Heart right ventricle (tissue), 16 donors: ENCODE measurements at regions not wholly inside any gene's neighbourhood (a gene's known extent, or its start where the extent isn't known, plus 50 kb on each side); places are given as distances from the start of the nearest gene placed in this dataset.
"Not testable (repeated sequence)": the region's sequence is repeated elsewhere in the genome, so short reads cannot be mapped to it uniquely, and the experiment has no call there.

Source experiments
- ATAC-seq, 8 donors: fragments of 200-7000 bp; cut with Tn5 transposase; one replicate each; pipeline ENCODE4 v1.9.1; 2020; ENCODE audit warnings: mild to moderate bottlenecking in 8 of 8, moderate library complexity in 8 of 8, moderate number of reproducible peaks in 1 of 8
- DNase-seq, 2 donors: peaks; one replicate each; pipeline ENCODE4 v3.0.0-alpha.2; 2020
- H3K27ac ChIP-seq, 10 donors: fragments of 200-600 bp; sonication (generic) in 2 of 10; one replicate each; pipeline versions ENCODE4 v1.5.0 to v1.8.0; 2020 to 2022; ENCODE audit warnings: mild to moderate bottlenecking in 3 of 10
- H3K27me3 ChIP-seq, 7 donors: fragments of 200-600 bp; one replicate each; pipeline ENCODE4 v1.8.0; 2021 to 2022; ENCODE audit warnings: mild to moderate bottlenecking in 2 of 7
- H3K36me3 ChIP-seq, 9 donors: fragments of 200-600 bp; sonication (generic) in 1 of 9; one replicate each; pipeline versions ENCODE4 v1.5.0 to v1.8.0; 2020 to 2022; ENCODE audit warnings: mild to moderate bottlenecking in 2 of 9
- H3K4me1 ChIP-seq, 9 donors: fragments of 200-600 bp; sonication (generic) in 1 of 9; one replicate each; pipeline versions ENCODE4 v1.5.0 to v1.8.0; 2020 to 2022; ENCODE audit warnings: mild to moderate bottlenecking in 4 of 9
- H3K4me3 ChIP-seq, 10 donors: fragments of 200-600 bp; sonication (generic) in 2 of 10; one replicate each; pipeline versions ENCODE4 v1.5.0 to v1.8.0; 2020 to 2022; ENCODE audit warnings: mild to moderate bottlenecking in 7 of 10, moderate library complexity in 2 of 10
- H3K9me3 ChIP-seq, 11 donors: fragments of 200-600 bp in 10 of 11; sonication (generic) in 2 of 11; one replicate each; pipeline versions ENCODE4 v1.5.0 to v1.8.0; 2013 to 2022; ENCODE audit warnings: mild to moderate bottlenecking in 2 of 11, control low read depth in 1 of 11, moderate library complexity in 1 of 11
- CTCF ChIP-seq, 9 donors: fragments of 200-600 bp; sonication (generic) in 2 of 9; IDR thresholded peaks; one replicate each; pipeline versions ENCODE4 v1.5.0 to v1.8.0; 2021 to 2022; ENCODE audit warnings: antibody characterized with exemption in 9 of 9, mild to moderate bottlenecking in 5 of 9, moderate library complexity in 1 of 9
- WGBS, 2 donors: extraction: QIAGEN DNeasy Blood & Tissue Kit; methylation state at CpG; one replicate each; pipeline ENCODE4 v1.1.7; 2013; ENCODE audit warnings: inconsistent platforms in 1 of 2; 5-methylcytosine and 5-hydroxymethylcytosine counted together
- intact Hi-C, 10 donors: fragments of 100-400 bp; cut with DNase I; formaldehyde crosslinking; loops; one replicate each; pipeline versions ENCODE4 v1.11.1 to v1.14.2; 2022
- donor health status: Arrhythmogenic right ventricular cardiomyopathy.
- donor health status: ischemic (EF 13 %, LVEDD 7.1; RV severe dilation, severe dysfunction).
- donor health status: healthy with polysubstance abuse.
- donor health status: DM: no; HTN: yes; CAD: no.
- donor health status: DM: no; HTN: no; CAD: no.
- donor health status: ischemic (EF 25% LVEDD 6.9; RV normal size, moderate dysfunction).
- donor health status: ischemic (EF 25% LVEDD 5.7; RV mildly dilated, moderate dysfunction).
- donor health status: healthy.
- donor health status: DM: yes; HTN: yes; CAD: no.
- donor health status: Ischemic cardiomyopathy.
- donor health status: ischemic (EF 35%, LVEDD 5.7; RV mildly dilated, moderate dysfunction).
- donor health status: nonischemic (EF 11% LVEDD 7.7; RV severe dilation, severe dysfunction).
- donor health status: DM: yes; HTN: yes; CAD: no.
- donor health status: PGD.
- donor health status: ischemic (EF 29% LVEDD 5.4; RV normal size, mild dysfunction).
- donor health status: nonischemic (EF 23%, LVEDD 6.1; RV moderate dilation, normal function).

GRCh38 chr18:78431606-78432005 lies 548.0 kb upstream of the SALL3 start:
- TF ChIP-seq CTCF (IDR thresholded peaks at IDR 0.05), result no peak
- WGBS, 2 donors, result 88 to 92% methylated on average over 13 of the region's 13 CpGs
- H3K4me3 ChIP-seq, result no peak overlapping the region
- peaks cover 0 to 6% (median 0%) of the 10 kb centered on the region in 11 donors for H3K9me3 ChIP-seq
- H3K27me3 ChIP-seq, result peaks cover 0 to 5% (median 0%) of the 10 kb centered on the region in 7 donors
- intact Hi-C loops, result no loop called here
- ATAC-seq (no peak), DNase-seq (no peak)
- H3K36me3 ChIP-seq, result no peaks in the 10 kb centered on the region
- H3K4me1 ChIP-seq, result no peaks in the 10 kb centered on the region
- H3K27ac ChIP-seq, result no peak overlapping the region

GRCh38 chr18:78433562-78433961 lies 546.1 kb upstream of the SALL3 start:
- no peaks in the 10 kb centered on the region for H3K36me3 ChIP-seq
- DNase-seq, result no peak
- 85 to 88% methylated on average over 9 of the region's 9 CpGs for WGBS, 2 donors
- no peak overlapping the region for H3K4me3 ChIP-seq
- peaks cover 0 to 5% (median 0%) of the 10 kb centered on the region in 7 donors for H3K27me3 ChIP-seq
- H3K9me3 ChIP-seq, result peaks cover 0 to 6% (median 0%) of the 10 kb centered on the region in 11 donors
- no peak for TF ChIP-seq CTCF (IDR thresholded peaks at IDR 0.05)
- no peaks in the 10 kb centered on the region for H3K4me1 ChIP-seq
- no peak overlapping the region for H3K27ac ChIP-seq
- intact Hi-C loops, result no loop called here
- no peak for ATAC-seq

- TF ChIP-seq CTCF (IDR thresholded peaks at IDR 0.05), result no peak
- Histone ChIP-seq H3K36me3 (no peaks in the 10 kb centered on the region), H3K4me1 (no peaks in the 10 kb centered on the region), H3K27ac (no peak overlapping the region), H3K9me3 (peaks cover 0 to 11% (median 0%) of the 10 kb centered on the region in 11 donors), H3K4me3 (no peak overlapping the region), H3K27me3 (no peaks in the 10 kb centered on the region)
- DNase-seq (no peak), ATAC-seq (no peak)
- 77 to 81% methylated on average over 8 of the region's 8 CpGs for WGBS, 2 donors
- intact Hi-C loops, result no loop called here
Measured at GRCh38 chr18:78436110-78436509, 543.5 kb upstream of the SALL3 start.

GRCh38 chr18:78438235-78438634 lies 541.4 kb upstream of the SALL3 start:
- H3K9me3 ChIP-seq, result peaks cover 0 to 11% (median 0%) of the 10 kb centered on the region in 11 donors
- intact Hi-C loops, H3K4me3 ChIP-seq, H3K4me1 ChIP-seq, DNase-seq, H3K27ac ChIP-seq, H3K27me3 ChIP-seq, H3K36me3 ChIP-seq, ATAC-seq: not testable (repeated sequence)
- 92% methylated on average over 13 of the region's 13 CpGs for WGBS, 2 donors

GRCh38 chr18:78445880-78446279 lies 533.7 kb upstream of the SALL3 start:
- intact Hi-C loops, result no loop called here
- WGBS, 2 donors, result 85 to 88% methylated on average over 12 of the region's 12 CpGs
- TF ChIP-seq CTCF (IDR thresholded peaks at IDR 0.05), result no peak
- Histone ChIP-seq H3K4me3 (no peak overlapping the region), H3K36me3 (no peaks in the 10 kb centered on the region), H3K4me1 (no peaks in the 10 kb centered on the region), H3K9me3 (peaks cover 0 to 3% (median 0%) of the 10 kb centered on the region in 11 donors), H3K27me3 (peaks cover 0 to 4% (median 0%) of the 10 kb centered on the region in 7 donors), H3K27ac (no peak overlapping the region)
- ATAC-seq, result no peak
- no peak for DNase-seq
